Kidney capillary endothelial cell (primary cell): ENCODE measurements at regions not wholly inside any gene's neighbourhood (a gene's known extent, or its start where the extent isn't known, plus 50 kb on each side); places are given as distances from the start of the nearest gene placed in this dataset.

Source experiments
- DNase-seq: peaks from one replicate; pipeline ENCODE4 v3.0.0-alpha.2; 2018; ENCODE audit warnings: low spot score

GRCh38 chr5:116361979-116362577 lies 212.5 kb downstream of the SEMA6A start:
- DNase-seq: no peak

- no peak for DNase-seq
Observed at GRCh38 chr5:116361171-116361967, 213.3 kb downstream of the SEMA6A start.

GRCh38 chr5:116360008-116360853 lies 214.4 kb downstream of the SEMA6A start:
- no peak for DNase-seq

DNA sequence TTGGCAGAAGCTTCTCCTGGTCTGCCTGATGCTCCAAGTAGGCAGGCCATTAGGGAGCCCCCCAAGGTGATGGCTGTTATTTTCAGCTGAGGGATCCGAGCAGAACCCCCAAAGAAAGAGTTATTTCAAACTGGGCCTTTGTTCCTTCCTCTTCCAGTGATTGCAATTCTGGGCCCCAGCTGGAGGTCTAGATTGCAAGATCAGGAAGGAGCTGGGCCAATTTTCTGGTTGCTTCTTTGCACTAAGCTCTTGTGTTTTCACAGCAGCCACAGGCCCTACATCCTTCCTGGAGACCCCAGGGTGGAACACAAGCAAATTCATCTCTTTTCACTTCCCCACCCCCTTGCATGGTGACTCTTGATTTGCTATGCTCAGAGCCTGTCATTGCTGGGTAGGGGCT lies 215.0 kb downstream of the SEMA6A start:
- no peak for DNase-seq

- no peak for DNase-seq
Observed at GRCh38 chr5:116358911-116359418, 215.7 kb downstream of the SEMA6A start.

DNA sequence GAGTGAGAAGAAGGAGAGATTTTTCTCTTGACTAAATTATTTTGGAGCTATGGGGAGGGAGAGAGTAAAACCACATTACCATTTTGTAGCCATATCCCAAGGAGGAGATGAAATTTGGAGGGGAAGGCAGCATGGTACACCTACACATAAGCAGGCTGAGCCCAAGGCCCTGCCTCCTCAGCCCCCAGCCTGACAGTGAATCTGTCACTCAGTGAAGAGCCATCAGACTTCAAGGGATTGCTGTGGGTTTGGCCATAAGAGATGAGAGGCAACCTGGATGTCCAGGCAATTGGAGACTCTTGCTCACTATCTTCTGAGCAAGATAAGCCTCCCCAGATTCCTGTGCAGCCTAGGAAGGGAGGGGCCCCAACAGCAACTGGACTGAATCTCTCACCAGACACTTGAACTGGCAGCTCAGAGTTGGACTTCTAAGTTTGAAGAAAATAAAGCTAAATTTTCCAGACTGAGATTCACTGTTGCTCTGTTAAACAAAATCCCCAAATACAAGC lies 216.6 kb downstream of the SEMA6A start:
- no peak for DNase-seq

DNA sequence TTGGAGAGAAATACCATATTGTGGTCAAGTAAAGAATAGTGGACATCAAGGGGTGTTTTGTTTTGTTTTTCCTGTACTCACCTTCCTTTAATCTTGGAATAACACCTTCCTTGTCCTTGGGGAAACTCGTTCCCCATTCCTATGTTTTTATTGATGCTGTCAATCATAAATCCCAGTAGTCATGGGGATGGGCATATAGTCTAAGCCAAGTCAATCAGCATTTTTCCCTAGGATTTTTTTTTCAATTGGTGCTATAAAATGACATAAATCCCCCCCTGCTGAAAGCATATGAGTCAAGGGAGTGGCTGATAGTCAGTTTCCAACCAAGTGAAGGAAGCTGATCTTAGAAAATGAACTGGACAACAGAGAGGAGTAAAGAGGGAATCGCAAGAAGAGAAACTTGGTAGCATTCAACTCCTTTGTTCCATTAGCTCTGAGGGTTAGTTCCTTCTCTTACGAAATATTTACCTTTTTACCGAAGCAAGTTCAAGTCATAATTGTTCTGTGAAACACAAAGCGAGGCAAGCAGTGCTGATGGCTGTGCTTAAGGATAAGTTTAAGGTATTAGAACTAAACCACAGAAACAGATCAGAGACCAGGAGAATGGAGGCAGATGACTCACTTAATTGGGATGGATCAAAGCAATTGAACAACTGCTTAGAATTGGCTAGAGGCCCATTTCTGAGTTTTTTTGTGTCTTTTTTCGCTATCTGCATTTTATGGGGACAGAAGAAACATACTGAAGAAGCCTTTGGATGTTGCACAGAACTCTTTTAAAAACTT lies 218.6 kb downstream of the SEMA6A start:
- DNase-seq: no peak

- no peak for DNase-seq
Observed at GRCh38 chr5:116354699-116355098, 219.9 kb downstream of the SEMA6A start.

- no peak for DNase-seq
Observed at GRCh38 chr5:116347657-116348056, 227.0 kb downstream of the SEMA6A start.

- no peak for DNase-seq
Observed at GRCh38 chr5:116343961-116344360, 230.7 kb downstream of the SEMA6A start.
